ENCODE measurements at regions not wholly inside any gene's neighbourhood (a gene's known extent, or its start where the extent isn't known, plus 50 kb on each side); places are given as distances from the start of the nearest gene placed in this dataset.

DNA sequence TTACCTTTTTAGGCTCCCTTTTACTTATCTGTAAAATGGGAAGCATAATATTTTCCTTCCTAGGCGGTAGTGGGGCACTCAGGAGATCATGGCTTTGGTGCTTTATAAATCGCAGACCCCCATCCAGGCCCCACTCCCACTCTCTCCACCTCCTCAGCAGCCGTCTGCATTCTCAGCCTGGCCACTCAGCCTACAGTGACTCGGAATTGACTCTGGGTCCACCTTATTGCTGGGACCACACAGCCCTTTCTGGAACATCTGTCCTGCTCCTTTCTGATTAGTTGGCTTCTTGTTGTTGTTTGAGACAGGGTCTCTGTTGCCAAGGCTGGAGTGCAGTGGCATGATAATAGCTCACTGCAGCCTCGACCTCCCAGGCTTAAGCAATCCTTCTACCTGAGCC lies 76.5 kb downstream of the RPLP1 start:
- H3K4me1 ChIP-seq (ENCODE audit: control insufficient read depth in 5 of 5, insufficient read depth in 5 of 5, low read length in 5 of 5) = peaks cover 0 to 17% (median 12%) of the 10 kb centered on the region in 5 donors
- peaks cover 0 to 7% (median 0%) of the 10 kb centered on the region in 5 donors for H3K27me3 ChIP-seq (ENCODE audit: control insufficient read depth in 5 of 5, insufficient read depth in 4 of 5, low read length in 5 of 5)
- no peak overlapping the region for H3K9ac ChIP-seq (ENCODE audit: low read length in 5 of 5)

DNA sequence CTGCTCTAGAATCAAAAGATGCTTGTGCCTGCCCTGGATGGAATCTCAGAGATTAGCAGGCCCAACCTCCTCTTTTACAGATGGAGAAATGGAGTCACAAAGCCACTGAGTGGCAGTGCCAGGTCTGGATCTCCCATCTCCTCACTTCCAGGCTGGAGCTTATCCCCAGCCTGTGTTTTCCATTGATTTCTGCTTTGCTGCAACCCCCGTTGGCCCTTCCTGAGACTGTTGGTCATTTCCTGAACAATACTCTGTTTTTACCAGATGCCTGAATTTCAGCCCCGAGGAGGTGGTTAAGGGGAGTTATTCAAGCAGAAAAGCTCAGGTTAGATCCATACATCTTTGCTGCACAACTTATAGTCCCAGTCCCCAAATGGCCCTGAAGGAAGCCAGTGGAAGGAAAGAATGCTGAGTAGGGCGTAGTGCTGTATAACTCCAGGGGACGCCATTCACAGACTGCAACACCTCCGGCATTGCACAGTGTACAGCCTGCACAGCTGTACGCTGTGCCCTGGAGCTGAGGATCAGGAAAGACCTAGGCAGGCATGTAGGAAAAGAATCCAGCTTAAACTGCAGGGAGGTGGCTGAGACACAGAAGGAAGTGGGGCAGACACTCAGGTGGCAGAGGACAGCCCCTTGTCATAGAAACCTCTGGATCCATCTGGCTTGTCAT lies 77.5 kb downstream of the RPLP1 start:
- Histone ChIP-seq H3K9ac (ENCODE audit: low read length in 5 of 5) (no peak overlapping the region), H3K9me3 (ENCODE audit: control insufficient read depth in 5 of 5, low read length in 5 of 5) (peaks cover 0 to 4% (median 2%) of the 10 kb centered on the region in 5 donors), H3K36me3 (ENCODE audit: control insufficient read depth in 5 of 5, insufficient read depth in 5 of 5, low read length in 5 of 5) (no peaks in the 10 kb centered on the region), H3K27me3 (ENCODE audit: control insufficient read depth in 5 of 5, insufficient read depth in 4 of 5, low read length in 5 of 5) (peaks cover 0 to 7% (median 0%) of the 10 kb centered on the region in 5 donors), H3K27ac (ENCODE audit: low read depth, low read length) (no peak overlapping the region), H3K4me3 (ENCODE audit: low read depth in 1 of 5, low read length in 5 of 5) (no peak overlapping the region), H3K4me1 (ENCODE audit: control insufficient read depth in 5 of 5, insufficient read depth in 5 of 5, low read length in 5 of 5) (peaks cover 0 to 7% (median 2%) of the 10 kb centered on the region in 5 donors)

More for the DNA sequence above, 76.5 kb downstream of the RPLP1 start:
- peaks cover 0 to 4% (median 2%) of the 10 kb centered on the region in 5 donors for H3K9me3 ChIP-seq (ENCODE audit: control insufficient read depth in 5 of 5, low read length in 5 of 5)
- H3K27ac ChIP-seq (ENCODE audit: low read depth, low read length) = no peak overlapping the region
- H3K4me3 ChIP-seq (ENCODE audit: low read depth in 1 of 5, low read length in 5 of 5) = no peak overlapping the region
- no peaks in the 10 kb centered on the region for H3K36me3 ChIP-seq (ENCODE audit: control insufficient read depth in 5 of 5, insufficient read depth in 5 of 5, low read length in 5 of 5)

DNA sequence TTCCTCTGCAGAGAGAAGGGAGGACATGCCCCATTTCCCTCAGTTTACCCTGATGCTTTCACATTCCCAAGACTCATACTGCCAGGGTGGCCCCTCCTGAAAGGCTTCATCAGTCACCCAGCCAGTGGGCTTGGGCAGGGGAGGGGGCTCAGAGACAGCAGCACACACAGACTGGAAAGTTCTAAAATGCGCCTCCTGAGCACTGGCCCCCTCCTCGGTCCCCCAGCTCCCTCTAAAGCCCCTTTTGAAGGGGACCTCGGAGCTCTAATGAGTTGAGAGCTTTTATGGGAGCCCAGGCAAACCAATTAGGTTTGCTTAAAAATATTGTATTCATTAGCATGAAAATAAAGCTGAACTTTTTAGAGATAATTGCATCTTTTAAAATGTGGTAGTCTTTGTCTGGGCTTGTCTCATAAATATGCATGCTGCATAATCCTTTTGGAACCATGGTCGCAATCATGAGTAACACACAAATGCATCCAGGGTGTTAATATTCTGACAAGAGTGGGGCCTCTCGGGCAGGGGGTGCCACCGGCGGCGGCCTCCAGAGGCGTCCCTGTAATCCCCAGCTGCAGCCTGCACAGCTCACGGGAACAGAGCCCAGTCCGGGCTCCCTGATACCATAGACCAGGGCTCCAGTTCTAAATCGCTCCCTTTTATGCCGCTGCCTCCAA lies 78.5 kb downstream of the RPLP1 start:
- H3K27me3 ChIP-seq (ENCODE audit: control insufficient read depth in 5 of 5, insufficient read depth in 4 of 5, low read length in 5 of 5) = peaks cover 0 to 7% (median 0%) of the 10 kb centered on the region in 5 donors
- H3K4me1 ChIP-seq (ENCODE audit: control insufficient read depth in 5 of 5, insufficient read depth in 5 of 5, low read length in 5 of 5) = no peaks in the 10 kb centered on the region

DNA sequence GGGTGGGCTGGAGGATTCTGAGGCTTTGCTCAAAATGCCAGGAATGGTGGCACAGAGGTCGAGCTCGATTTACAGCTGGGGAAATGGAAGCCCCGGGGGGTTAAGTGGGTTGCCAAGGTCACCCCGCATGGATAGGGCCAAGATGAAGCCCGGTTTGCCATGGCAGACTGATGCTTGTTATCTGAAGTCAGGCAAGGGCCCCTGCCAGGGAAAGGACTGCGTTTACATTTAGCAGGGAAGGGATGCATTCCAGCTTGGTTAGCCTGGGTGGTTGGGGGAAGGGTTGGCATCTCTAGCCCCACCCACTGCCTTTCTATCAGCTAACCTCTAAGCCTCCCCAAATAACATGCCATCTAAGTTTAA lies 79.0 kb downstream of the RPLP1 start:
- no peak overlapping the region for H3K27ac ChIP-seq (ENCODE audit: low read depth, low read length)
- no peak overlapping the region for H3K4me3 ChIP-seq (ENCODE audit: low read depth in 1 of 5, low read length in 5 of 5)
- H3K27me3 ChIP-seq (ENCODE audit: control insufficient read depth in 5 of 5, insufficient read depth in 4 of 5, low read length in 5 of 5) = peaks cover 0 to 7% (median 0%) of the 10 kb centered on the region in 5 donors
- no peaks in the 10 kb centered on the region for H3K36me3 ChIP-seq (ENCODE audit: control insufficient read depth in 5 of 5, insufficient read depth in 5 of 5, low read length in 5 of 5)
- no peaks in the 10 kb centered on the region for H3K4me1 ChIP-seq (ENCODE audit: control insufficient read depth in 5 of 5, insufficient read depth in 5 of 5, low read length in 5 of 5)
- no peaks in the 10 kb centered on the region for H3K9me3 ChIP-seq (ENCODE audit: control insufficient read depth in 5 of 5, low read length in 5 of 5)
- H3K9ac ChIP-seq (ENCODE audit: low read length in 5 of 5) = no peak overlapping the region

More for the DNA sequence above, 78.5 kb downstream of the RPLP1 start:
- Histone ChIP-seq H3K9ac (ENCODE audit: low read length in 5 of 5) (no peak overlapping the region), H3K9me3 (ENCODE audit: control insufficient read depth in 5 of 5, low read length in 5 of 5) (peaks cover 0 to under 1% (median under 1%) of the 10 kb centered on the region in 5 donors), H3K36me3 (ENCODE audit: control insufficient read depth in 5 of 5, insufficient read depth in 5 of 5, low read length in 5 of 5) (no peaks in the 10 kb centered on the region), H3K4me3 (ENCODE audit: low read depth in 1 of 5, low read length in 5 of 5) (no peak overlapping the region), H3K27ac (ENCODE audit: low read depth, low read length) (no peak overlapping the region)

DNA sequence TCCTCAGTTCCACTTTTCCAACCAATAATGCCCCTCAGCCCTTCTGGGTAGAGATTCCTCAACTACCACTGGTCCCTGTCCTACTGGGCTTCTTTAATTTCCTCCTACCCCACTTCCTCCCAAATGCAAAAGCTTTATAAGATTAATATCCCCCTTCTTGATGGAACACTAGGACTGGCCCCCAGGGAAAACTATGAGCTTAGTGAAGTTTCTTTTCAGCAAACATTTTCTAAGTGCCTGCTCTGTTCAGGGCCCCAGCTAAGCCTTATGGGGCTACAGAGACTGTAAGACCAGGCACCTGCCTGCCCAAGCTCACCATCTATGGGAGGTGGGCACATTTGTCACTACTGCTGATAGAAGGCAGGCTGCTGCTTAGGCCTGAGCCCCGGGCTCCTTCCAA lies 79.4 kb downstream of the RPLP1 start:
- Histone ChIP-seq H3K4me3 (ENCODE audit: low read depth in 1 of 5, low read length in 5 of 5) (no peak overlapping the region), H3K9ac (ENCODE audit: low read length in 5 of 5) (no peak overlapping the region), H3K4me1 (ENCODE audit: control insufficient read depth in 5 of 5, insufficient read depth in 5 of 5, low read length in 5 of 5) (no peaks in the 10 kb centered on the region), H3K36me3 (ENCODE audit: control insufficient read depth in 5 of 5, insufficient read depth in 5 of 5, low read length in 5 of 5) (no peaks in the 10 kb centered on the region), H3K27me3 (ENCODE audit: control insufficient read depth in 5 of 5, insufficient read depth in 4 of 5, low read length in 5 of 5) (peaks cover 0 to 9% (median 0%) of the 10 kb centered on the region in 5 donors), H3K9me3 (ENCODE audit: control insufficient read depth in 5 of 5, low read length in 5 of 5) (no peaks in the 10 kb centered on the region), H3K27ac (ENCODE audit: low read depth, low read length) (no peak overlapping the region)

DNA sequence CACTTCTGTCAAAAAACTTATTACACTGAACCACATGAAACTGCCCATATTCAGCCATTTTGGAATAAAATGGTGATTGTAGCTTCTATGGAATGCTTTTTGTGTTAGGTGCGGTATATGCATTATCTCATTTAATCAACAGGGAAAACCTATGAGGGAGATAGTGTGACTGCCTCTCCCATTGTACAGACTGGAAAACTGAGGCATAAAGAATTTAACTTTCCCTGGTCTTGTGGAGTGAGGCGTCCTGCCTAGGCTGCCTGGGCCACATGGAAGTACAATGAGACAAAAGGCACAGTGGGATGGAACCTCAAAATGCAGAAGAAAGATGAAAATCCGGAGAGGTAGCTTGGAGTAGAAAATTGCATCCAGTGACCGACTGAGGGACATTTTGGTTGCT lies 80.2 kb downstream of the RPLP1 start:
- H3K4me1 ChIP-seq (ENCODE audit: control insufficient read depth in 5 of 5, insufficient read depth in 5 of 5, low read length in 5 of 5) = no peaks in the 10 kb centered on the region
- H3K36me3 ChIP-seq (ENCODE audit: control insufficient read depth in 5 of 5, insufficient read depth in 5 of 5, low read length in 5 of 5) = no peaks in the 10 kb centered on the region
- no peak overlapping the region for H3K9ac ChIP-seq (ENCODE audit: low read length in 5 of 5)
- no peak overlapping the region for H3K27ac ChIP-seq (ENCODE audit: low read depth, low read length)
- peaks cover 0 to 8% (median 0%) of the 10 kb centered on the region in 5 donors for H3K27me3 ChIP-seq (ENCODE audit: control insufficient read depth in 5 of 5, insufficient read depth in 4 of 5, low read length in 5 of 5)
- no peak overlapping the region for H3K4me3 ChIP-seq (ENCODE audit: low read depth in 1 of 5, low read length in 5 of 5)
- H3K9me3 ChIP-seq (ENCODE audit: control insufficient read depth in 5 of 5, low read length in 5 of 5) = no peaks in the 10 kb centered on the region

DNA sequence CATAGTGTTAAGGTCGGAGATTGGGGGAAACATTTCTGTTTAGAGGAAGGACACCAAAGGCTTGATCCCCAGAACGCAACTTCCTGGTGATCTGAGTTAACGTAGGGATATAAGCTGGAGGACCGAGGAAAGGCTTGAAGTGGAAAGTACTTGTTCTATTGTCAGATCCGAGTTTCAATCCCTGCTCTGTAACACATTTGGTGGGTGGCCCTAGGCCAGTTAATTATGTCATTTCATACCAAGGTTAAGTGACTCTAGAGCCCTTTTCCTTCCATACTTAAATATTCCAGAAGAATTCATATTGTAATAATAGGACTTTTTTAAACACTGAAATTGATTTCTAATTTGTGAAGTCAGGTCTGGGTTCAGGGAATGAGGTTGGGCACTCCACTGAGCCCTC lies 80.9 kb downstream of the RPLP1 start:
- peaks cover 0 to 6% (median 0%) of the 10 kb centered on the region in 5 donors for H3K27me3 ChIP-seq (ENCODE audit: control insufficient read depth in 5 of 5, insufficient read depth in 4 of 5, low read length in 5 of 5)

DNA sequence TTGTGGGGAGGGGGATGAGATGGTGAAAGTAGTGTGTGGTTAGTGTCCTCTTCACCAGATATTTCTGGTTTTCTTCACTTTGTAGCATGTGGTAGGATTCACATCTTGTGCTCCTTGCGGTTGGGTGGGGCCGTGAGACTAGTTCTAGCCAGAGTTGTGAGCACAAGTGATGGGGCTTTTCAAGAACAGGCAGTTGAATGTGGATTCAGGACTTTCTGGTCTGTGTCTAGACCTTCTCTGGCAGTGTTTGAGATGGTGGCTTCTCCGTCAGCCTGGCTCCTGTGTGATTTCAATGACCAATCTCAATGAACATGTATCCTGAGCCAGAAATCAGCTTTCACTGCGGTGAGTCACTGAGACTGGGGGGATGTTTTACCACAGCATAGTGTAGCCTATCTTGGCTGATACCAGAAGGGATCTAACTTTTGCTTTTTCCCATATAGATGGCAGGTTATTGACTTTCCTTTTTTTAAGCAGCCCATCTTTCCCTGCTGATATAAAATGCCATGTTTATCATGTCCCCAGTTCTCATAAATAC lies 82.6 kb downstream of the RPLP1 start:
- H3K36me3 ChIP-seq (ENCODE audit: control insufficient read depth in 5 of 5, insufficient read depth in 5 of 5, low read length in 5 of 5) = no peaks in the 10 kb centered on the region
- no peak overlapping the region for H3K4me3 ChIP-seq (ENCODE audit: low read depth in 1 of 5, low read length in 5 of 5)
- H3K27ac ChIP-seq (ENCODE audit: low read depth, low read length) = no peak overlapping the region
- H3K27me3 ChIP-seq (ENCODE audit: control insufficient read depth in 5 of 5, insufficient read depth in 4 of 5, low read length in 5 of 5) = peaks cover 0 to 4% (median 0%) of the 10 kb centered on the region in 5 donors
- H3K9ac ChIP-seq (ENCODE audit: low read length in 5 of 5) = no peak overlapping the region
- no peaks in the 10 kb centered on the region for H3K9me3 ChIP-seq (ENCODE audit: control insufficient read depth in 5 of 5, low read length in 5 of 5)
- no peaks in the 10 kb centered on the region for H3K4me1 ChIP-seq (ENCODE audit: control insufficient read depth in 5 of 5, insufficient read depth in 5 of 5, low read length in 5 of 5)

More for the DNA sequence above, 80.9 kb downstream of the RPLP1 start:
- H3K27ac ChIP-seq (ENCODE audit: low read depth, low read length) = no peak overlapping the region
- no peaks in the 10 kb centered on the region for H3K4me1 ChIP-seq (ENCODE audit: control insufficient read depth in 5 of 5, insufficient read depth in 5 of 5, low read length in 5 of 5)
- no peaks in the 10 kb centered on the region for H3K36me3 ChIP-seq (ENCODE audit: control insufficient read depth in 5 of 5, insufficient read depth in 5 of 5, low read length in 5 of 5)
- no peak overlapping the region for H3K4me3 ChIP-seq (ENCODE audit: low read depth in 1 of 5, low read length in 5 of 5)
- H3K9me3 ChIP-seq (ENCODE audit: control insufficient read depth in 5 of 5, low read length in 5 of 5) = no peaks in the 10 kb centered on the region
- H3K9ac ChIP-seq (ENCODE audit: low read length in 5 of 5) = no peak overlapping the region

DNA sequence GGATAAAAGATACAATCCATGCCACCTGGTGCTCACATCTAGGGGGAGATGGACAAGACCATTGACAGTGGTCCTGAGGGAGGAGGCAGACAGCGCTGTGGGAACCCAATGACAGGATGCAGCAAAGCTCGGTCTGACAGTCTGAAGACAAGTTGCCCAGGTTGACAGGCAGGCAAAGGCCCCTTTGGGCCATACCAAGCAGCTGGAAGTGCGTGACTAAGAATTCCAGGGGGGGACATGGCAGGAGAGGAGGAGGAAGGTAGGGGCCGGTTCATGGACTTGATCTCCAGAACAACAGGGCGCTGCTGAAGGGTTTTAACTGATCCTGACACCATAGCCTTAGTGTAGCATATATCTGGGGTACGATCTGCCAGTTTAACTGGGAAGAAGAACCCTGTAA lies 83.4 kb downstream of the RPLP1 start:
- H3K27me3 ChIP-seq (ENCODE audit: control insufficient read depth in 5 of 5, insufficient read depth in 4 of 5, low read length in 5 of 5) = peaks cover 0 to 7% (median 0%) of the 10 kb centered on the region in 5 donors
- no peaks in the 10 kb centered on the region for H3K4me1 ChIP-seq (ENCODE audit: control insufficient read depth in 5 of 5, insufficient read depth in 5 of 5, low read length in 5 of 5)
- H3K36me3 ChIP-seq (ENCODE audit: control insufficient read depth in 5 of 5, insufficient read depth in 5 of 5, low read length in 5 of 5) = no peaks in the 10 kb centered on the region
- no peak overlapping the region for H3K4me3 ChIP-seq (ENCODE audit: low read depth in 1 of 5, low read length in 5 of 5)
- no peak overlapping the region for H3K9ac ChIP-seq (ENCODE audit: low read length in 5 of 5)
- H3K27ac ChIP-seq (ENCODE audit: low read depth, low read length) = no peak overlapping the region
- H3K9me3 ChIP-seq (ENCODE audit: control insufficient read depth in 5 of 5, low read length in 5 of 5) = no peaks in the 10 kb centered on the region
